Endothelial cell of umbilical vein (primary cell): ENCODE measurements at regions not wholly inside any gene's neighbourhood (a gene's known extent, or its start where the extent isn't known, plus 50 kb on each side); places are given as distances from the start of the nearest gene placed in this dataset.

Experiments used
- BruUV-seq: library from RNA; stranded (reverse); fragments of 400-500 nt; replicated peaks from 2 replicates; lab custom pipeline; 2021; lab: Mats Ljungman, UMichigan
- CTCF ChIA-PET: fragments of 300-600, 350-600 bp; sonication (Branson Sonifier 250); formaldehyde crosslinking; loops from one replicate; lab custom pipeline; 2021; ENCODE audit warnings: antibody characterized with exemption, inconsistent platforms; lab: Charles Lee
- POLR2A ChIA-PET: fragments of 300-600, 350-600 bp; sonication (Branson Sonifier 250); formaldehyde crosslinking; loops from one replicate; lab custom pipeline; 2021; ENCODE audit warnings: antibody characterized with exemption, inconsistent platforms; lab: Charles Lee
- DNase-seq: peaks from one replicate; pipeline ENCODE4 v3.0.0-alpha.2; 2011; ENCODE audit warnings: low read depth, low spot score
- FAIRE-seq: peaks from 2 replicates; lab custom pipeline; 2011; peaks lifted over from hg19 to GRCh38; lab: Jason Lieb, UNC
- H2AFZ ChIP-seq: 2 replicates; pipeline ENCODE4 v1.6.0; 2012; ENCODE audit warnings: low read depth, low read length, control low read depth, inconsistent platforms
- H3K27ac ChIP-seq: 2 replicates; pipeline ENCODE4 v1.5.1; 2011; ENCODE audit warnings: low read depth, mild to moderate bottlenecking, control low read depth, low read length, moderate library complexity; ENCODE audit not compliant: insufficient read depth
- H3K27me3 ChIP-seq, 2 experiments: 2 replicates each; pipeline versions ENCODE4 v1.6.0 to v1.6.1; 2011; ENCODE audit warnings: low read length in 2 of 2, mixed read lengths in 1 of 2; ENCODE audit not compliant: control insufficient read depth in 2 of 2, insufficient read depth in 2 of 2
- H3K36me3 ChIP-seq, 2 experiments: 2 replicates in 1 of 2; 3 replicates in 1 of 2; pipeline ENCODE4 v1.5.1; 2011; ENCODE audit warnings: low read length in 2 of 2, mild to moderate bottlenecking in 1 of 2, moderate library complexity in 1 of 2; ENCODE audit not compliant: control insufficient read depth in 2 of 2, insufficient read depth in 2 of 2; ENCODE audit errors: extremely low read depth in 1 of 2
- H3K4me1 ChIP-seq: 3 replicates; pipeline ENCODE4 v1.5.1; 2011; ENCODE audit warnings: mild to moderate bottlenecking, low read length; ENCODE audit not compliant: control insufficient read depth, insufficient read depth; ENCODE audit errors: extremely low read depth
- H3K4me2 ChIP-seq: 2 replicates; pipeline ENCODE4 v1.6.1; 2011; ENCODE audit warnings: low read length, control low read depth, mixed read lengths; ENCODE audit not compliant: insufficient read depth
- H3K4me3 ChIP-seq, 3 experiments: fragments of 200-600 bp in 1 of 3; sonication (generic), shearing (Covaris generic) in 1 of 3; replicated peaks in 1 of 3; 2 replicates each; pipeline ENCODE4 v1.5.1; 2011 to 2016; ENCODE audit warnings: control low read depth in 3 of 3, low read length in 3 of 3, mild to moderate bottlenecking in 2 of 3, inconsistent platforms in 1 of 3, low read depth in 1 of 3, moderate library complexity in 1 of 3; ENCODE audit not compliant: insufficient read depth in 1 of 3
- H3K79me2 ChIP-seq: 2 replicates; pipeline ENCODE4 v1.6.0; 2012; ENCODE audit warnings: low read length, inconsistent platforms; ENCODE audit not compliant: control insufficient read depth, insufficient read depth
- H3K9ac ChIP-seq: replicated peaks from 2 replicates; pipeline ENCODE3; 2011; ENCODE audit warnings: low read length, control low read depth; ENCODE audit not compliant: insufficient read depth; ENCODE audit errors: extremely low read depth
- H3K9me1 ChIP-seq: replicated peaks from 3 replicates; pipeline ENCODE4 v1.6.0; 2011; ENCODE audit warnings: mild to moderate bottlenecking, low read length; ENCODE audit not compliant: control insufficient read depth, insufficient read depth; ENCODE audit errors: extremely low read depth
- H3K9me3 ChIP-seq: replicated peaks from 2 replicates; pipeline ENCODE4 v1.5.1; 2012; ENCODE audit warnings: low read length, inconsistent platforms; ENCODE audit not compliant: control insufficient read depth, insufficient read depth
- H4K20me1 ChIP-seq: replicated peaks from 2 replicates; pipeline ENCODE3; 2011; ENCODE audit warnings: mild to moderate bottlenecking, low read length; ENCODE audit not compliant: control insufficient read depth, insufficient read depth; ENCODE audit errors: extremely low read depth
- CTCF ChIP-seq, 2 donors: IDR thresholded peaks; 1 replicate in 1 of 2; 2 replicates in 1 of 2; pipeline ENCODE4 v1.5.1; 2011; ENCODE audit warnings: low read length in 2 of 2, mild to moderate bottlenecking in 2 of 2, moderate library complexity in 2 of 2, control low read depth in 1 of 2, inconsistent platforms in 1 of 2, low read depth in 1 of 2; ENCODE audit not compliant: insufficient read depth in 1 of 2; ENCODE audit errors: extremely low read depth in 1 of 2
- EZH2 ChIP-seq: IDR thresholded peaks from 2 replicates; pipeline ENCODE4 v1.6.1; 2012; ENCODE audit warnings: borderline replicate concordance, low read depth, mild to moderate bottlenecking, moderate library complexity, low read length, inconsistent platforms; ENCODE audit not compliant: severe bottlenecking
- FOS ChIP-seq: IDR thresholded peaks from 2 replicates; pipeline ENCODE4 v1.6.1; 2011; ENCODE audit warnings: mild to moderate bottlenecking, low read length, moderate library complexity, borderline replicate concordance; ENCODE audit not compliant: insufficient read depth
- GATA2 ChIP-seq: IDR thresholded peaks from 2 replicates; pipeline ENCODE4 v1.7.0; 2011; ENCODE audit warnings: low read depth, mild to moderate bottlenecking, moderate library complexity, mixed read lengths, low read length; ENCODE audit not compliant: insufficient read length, insufficient read depth
- JUN ChIP-seq: IDR thresholded peaks from 2 replicates; pipeline ENCODE4 v1.6.1; 2011; ENCODE audit warnings: borderline replicate concordance, low read depth; ENCODE audit not compliant: insufficient read length, insufficient read depth
- MYC ChIP-seq: IDR thresholded peaks from one replicate; pipeline ENCODE4 v1.6.1; 2011; ENCODE audit warnings: mild to moderate bottlenecking, low read depth, low read length
- POLR2A ChIP-seq: IDR thresholded peaks from 2 replicates; pipeline ENCODE4 v1.6.1; 2012; ENCODE audit warnings: low read depth, mild to moderate bottlenecking, control low read depth, low read length
- POLR2AphosphoS5 ChIP-seq: IDR thresholded peaks from 2 replicates; pipeline ENCODE4 v1.6.1; 2012; ENCODE audit warnings: low read depth, mild to moderate bottlenecking, control low read depth, low read length, moderate library complexity; ENCODE audit not compliant: insufficient read depth
- dilution Hi-C: fragments of 300-500 bp; cut with MboI; formaldehyde crosslinking; loops from one replicate; pipeline ENCODE4 v1.15.0; 2019; ENCODE audit warnings: low sequenced_read_pairs; ENCODE audit not compliant: extremely low pct_ligation_motif_present
- intact Hi-C: fragments of 100-400 bp; cut with micrococcal nuclease; formaldehyde crosslinking; loops from one replicate; pipeline ENCODE4 v1.10.0; 2022
- TF ChIP-seq, protein P1 (sequence below): IDR thresholded peaks from 2 replicates; pipeline ENCODE4 v1.6.1; 2011; ENCODE audit not compliant: insufficient read depth, insufficient read length

- intact Hi-C loops: no loop called here
Measured at GRCh38 chr6:120498711-120499110, 835.6 kb downstream of the TBC1D32 start.

GRCh38 chr6:120496661-120497060 lies 837.6 kb downstream of the TBC1D32 start:
- no TSS peak for BruUV-seq

More at GRCh38 chr6:120498711-120499110, 835.6 kb downstream of the TBC1D32 start:
- H3K4me2 ChIP-seq: no peak overlapping the region
- DNase-seq: no peak
- no TSS peak for BruUV-seq
- TF ChIP-seq CTCF (IDR thresholded peaks at IDR 0.05; ENCODE audit: extremely low read depth in 1 of 2, insufficient read depth in 1 of 2, low read depth in 1 of 2, low read length in 2 of 2) (no peak), FOS (no peak), EZH2 (no peak), JUN (no peak)
- H3K4me1 ChIP-seq: no peaks in the 10 kb centered on the region
- no peaks in the 10 kb centered on the region for H4K20me1 ChIP-seq
- ChIA-PET POLR2A (no interaction called here), CTCF (no interaction called here)
- no peaks in the 10 kb centered on the region for H3K9me1 ChIP-seq
- no peak overlapping the region for H3K4me3 ChIP-seq
- dilution Hi-C loops: no loop called here
- no peak overlapping the region for H3K27ac ChIP-seq
- H3K9me3 ChIP-seq: no peaks in the 10 kb centered on the region
- no peak overlapping the region for H3K9ac ChIP-seq
- H2AFZ ChIP-seq: no peak overlapping the region
- H3K79me2 ChIP-seq: no peaks in the 10 kb centered on the region
- no peak for FAIRE-seq
- H3K36me3 ChIP-seq: no peaks in the 10 kb centered on the region
- H3K27me3 ChIP-seq: no peaks in the 10 kb centered on the region

More at GRCh38 chr6:120496661-120497060, 837.6 kb downstream of the TBC1D32 start:
- Histone ChIP-seq H3K27ac (no peak overlapping the region), H3K27me3 (no peaks in the 10 kb centered on the region), H3K4me2 (no peak overlapping the region), H3K36me3 (no peaks in the 10 kb centered on the region), H3K9me1 (no peaks in the 10 kb centered on the region), H4K20me1 (no peaks in the 10 kb centered on the region), H2AFZ (no peak overlapping the region), H3K79me2 (no peaks in the 10 kb centered on the region), H3K4me3 (no peak overlapping the region), H3K4me1 (no peaks in the 10 kb centered on the region), H3K9me3 (no peaks in the 10 kb centered on the region), H3K9ac (no peak overlapping the region)
- dilution Hi-C loops (no loop called here), intact Hi-C loops (no loop called here)
- ChIA-PET CTCF (no interaction called here), POLR2A (no interaction called here)
- FAIRE-seq (no peak), DNase-seq (no peak)
- TF ChIP-seq MYC (no peak), POLR2A (no peak), CTCF (IDR thresholded peaks at IDR 0.05; ENCODE audit: extremely low read depth in 1 of 2, insufficient read depth in 1 of 2, low read depth in 1 of 2, low read length in 2 of 2) (no peak), GATA2 (no peak), POLR2AphosphoS5 (no peak), JUN (no peak), EZH2 (no peak), FOS (no peak)
- TF ChIP-seq, protein P1, sequence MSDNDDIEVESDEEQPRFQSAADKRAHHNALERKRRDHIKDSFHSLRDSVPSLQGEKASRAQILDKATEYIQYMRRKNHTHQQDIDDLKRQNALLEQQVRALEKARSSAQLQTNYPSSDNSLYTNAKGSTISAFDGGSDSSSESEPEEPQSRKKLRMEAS: no peak
